Transverse colon (tissue), 4 donors: ENCODE measurements at regions not wholly inside any gene's neighbourhood (a gene's known extent, or its start where the extent isn't known, plus 50 kb on each side); places are given as distances from the start of the nearest gene placed in this dataset.

Source experiments
- DNase-seq: peaks from one replicate; pipeline ENCODE4 v3.0.0-alpha.2; 2019
- H3K27ac ChIP-seq, 4 donors: fragments of 200-600 bp; sonication (generic); 2 replicates each; pipeline ENCODE4 v1.5.1; 2016 to 2018; ENCODE audit warnings: inconsistent platforms in 4 of 4
- H3K27me3 ChIP-seq: fragments of 200-600 bp; sonication (generic); 2 replicates; pipeline ENCODE4 v1.5.1; 2017; ENCODE audit warnings: inconsistent platforms
- H3K36me3 ChIP-seq, 4 donors: fragments of 200-600 bp; sonication (generic); 2 replicates each; pipeline ENCODE4 v1.5.1; 2017 to 2019; ENCODE audit warnings: inconsistent platforms in 4 of 4
- H3K4me1 ChIP-seq, 4 donors: fragments of 200-600 bp; sonication (generic); 2 replicates each; pipeline ENCODE4 v1.5.1; 2017 to 2020; ENCODE audit warnings: inconsistent platforms in 4 of 4
- H3K4me3 ChIP-seq, 4 donors: fragments of 200-600 bp; sonication (generic); 1 replicate in 1 of 4; 2 replicates in 3 of 4; pipeline versions ENCODE4 v1.5.1 to v1.6.1; 2017 to 2019; ENCODE audit warnings: inconsistent platforms in 4 of 4
- H3K9me3 ChIP-seq, 2 donors: fragments of 200-600 bp; sonication (generic); 2 replicates each; pipeline ENCODE4 v1.5.1; 2017 to 2019; ENCODE audit warnings: inconsistent platforms in 2 of 2
- CTCF ChIP-seq, 5 experiments: fragments of 200-600 bp in 3 of 5; fragments of 450-650 bp in 2 of 5; sonication (generic) in 3 of 5; IDR thresholded peaks; 1 replicate in 2 of 5; 2 replicates in 3 of 5; pipeline ENCODE4 v1.5.1; 2016 to 2017; ENCODE audit warnings: antibody characterized with exemption in 5 of 5, inconsistent platforms in 3 of 5, mild to moderate bottlenecking in 2 of 5, moderate library complexity in 1 of 5
- EP300 ChIP-seq: sonication (generic); formaldehyde crosslinking; IDR thresholded peaks from one replicate; pipeline ENCODE4 v1.6.1; 2017; ENCODE audit warnings: antibody characterized with exemption, low read depth
- POLR2A ChIP-seq: fragments of 450-650 bp; IDR thresholded peaks from one replicate; pipeline ENCODE4 v1.6.1; 2016; ENCODE audit warnings: antibody characterized with exemption, mild to moderate bottlenecking, moderate library complexity
- POLR2AphosphoS5 ChIP-seq, 3 donors: sonication (generic); formaldehyde crosslinking; IDR thresholded peaks; one replicate each; pipeline ENCODE4 v1.6.1; 2016; ENCODE audit warnings: antibody characterized with exemption in 3 of 3
- WGBS, 2 donors: methylation state at CpG; one replicate each; pipeline ENCODE4 v1.1.5; 2018; ENCODE audit warnings: low coverage in 1 of 2; 5-methylcytosine and 5-hydroxymethylcytosine counted together
- in situ Hi-C, 4 donors: fragments of 200-750 bp; cut with MboI; loops; one replicate each; pipeline versions ENCODE4 v1.15.0 to v1.15.1; 2017; ENCODE audit warnings: low sequenced_read_pairs in 3 of 4, low pct_ligation_motif_present in 1 of 4, low pct_unique_long_range_greater_than_20kb in 1 of 4
- intact Hi-C: fragments of 100-400 bp; cut with DNase I; formaldehyde crosslinking; loops from one replicate; pipeline ENCODE4 v1.15.1; 2023; ENCODE audit warnings: low total_unique reads

GRCh38 chr2:445896-446295, 158.0 kb upstream of the ALKAL2 start:
- Histone ChIP-seq H3K27ac (no peak overlapping the region), H3K4me1 (no peaks in the 10 kb centered on the region), H3K36me3 (no peaks in the 10 kb centered on the region), H3K4me3 (no peak overlapping the region), H3K9me3 (no peaks in the 10 kb centered on the region), H3K27me3 (no peaks in the 10 kb centered on the region)
- no peak for DNase-seq
- intact Hi-C loops (no loop called here), in situ Hi-C loops (no loop called here)
- TF ChIP-seq POLR2A: no peak
- TF ChIP-seq CTCF (IDR thresholded peaks at IDR 0.05): no peak
- no peak for TF ChIP-seq POLR2AphosphoS5 (IDR thresholded peaks at IDR 0.05)
- no peak for TF ChIP-seq EP300
- 84 to 86% methylated on average over 3 to 6 of the region's 6 CpGs for WGBS, 2 donors

GRCh38 chr2:444937-445884, 157.3 kb upstream of the ALKAL2 start:
- H3K4me3 ChIP-seq: no peak overlapping the region
- H3K27me3 ChIP-seq: no peaks in the 10 kb centered on the region
- TF ChIP-seq POLR2AphosphoS5 (IDR thresholded peaks at IDR 0.05) (no peak), CTCF (IDR thresholded peaks at IDR 0.05) (no peak), POLR2A (no peak), EP300 (no peak)
- WGBS, 2 donors: 82 to 86% methylated on average over 12 to 39 of the region's 39 CpGs
- no peaks in the 10 kb centered on the region for H3K9me3 ChIP-seq
- H3K36me3 ChIP-seq: no peaks in the 10 kb centered on the region
- no peak for DNase-seq
- in situ Hi-C loops: no loop called here
- H3K27ac ChIP-seq: no peak overlapping the region
- intact Hi-C loops: no loop called here
- no peaks in the 10 kb centered on the region for H3K4me1 ChIP-seq

- H3K27me3 ChIP-seq: no peaks in the 10 kb centered on the region
- 64 to 70% methylated on average over 6 of the region's 6 CpGs for WGBS, 2 donors
- H3K9me3 ChIP-seq: no peaks in the 10 kb centered on the region
- H3K4me3 ChIP-seq: no peak overlapping the region
- in situ Hi-C loops (no loop called here), intact Hi-C loops (no loop called here)
- TF ChIP-seq EP300 (no peak), POLR2A (no peak), POLR2AphosphoS5 (IDR thresholded peaks at IDR 0.05) (no peak), CTCF (IDR thresholded peaks at IDR 0.05) (no peak)
- no peak for DNase-seq
- no peaks in the 10 kb centered on the region for H3K36me3 ChIP-seq
- H3K4me1 ChIP-seq: no peaks in the 10 kb centered on the region
- no peak overlapping the region for H3K27ac ChIP-seq
Measured at GRCh38 chr2:443741-444140, 155.8 kb upstream of the ALKAL2 start.

- Histone ChIP-seq H3K4me3 (no peak overlapping the region), H3K36me3 (no peaks in the 10 kb centered on the region), H3K9me3 (no peaks in the 10 kb centered on the region), H3K27ac (no peak overlapping the region), H3K4me1 (no peaks in the 10 kb centered on the region), H3K27me3 (no peaks in the 10 kb centered on the region)
- in situ Hi-C loops: no loop called here
- intact Hi-C loops: no loop called here
- 92% methylated on average over 18 of the region's 19 CpGs; no CpG with 5 or more reads in 1 of the 2 donors for WGBS, 2 donors
- DNase-seq: no peak
- TF ChIP-seq CTCF (IDR thresholded peaks at IDR 0.05): no peak
- TF ChIP-seq EP300: no peak
- TF ChIP-seq POLR2AphosphoS5 (IDR thresholded peaks at IDR 0.05): no peak
- no peak for TF ChIP-seq POLR2A
Measured at GRCh38 chr2:443216-443615, 155.3 kb upstream of the ALKAL2 start.
